NCI-H146 treated with DMSO at 0.1 percent for 48 hours (cell line): ENCODE measurements at regions not wholly inside any gene's neighbourhood (a gene's known extent, or its start where the extent isn't known, plus 50 kb on each side); places are given as distances from the start of the nearest gene placed in this dataset.
A peak's percentile ranks its signal among the peaks of the same experiment; 100 is the strongest.

Experiments used
- DNase-seq: peaks from one replicate; lab custom pipeline; 2025; ENCODE audit not compliant: unreplicated experiment; lab: John Stamatoyannopoulos, UW

- DNase-seq, result no peak
Observed at GRCh38 chr6:54710456-54710855, 136.1 kb upstream of the FAM83B start.

- DNase-seq, result no peak
Observed at GRCh38 chr6:54716010-54716409, 130.6 kb upstream of the FAM83B start.

GRCh38 chr6:54716877-54717276 lies 129.7 kb upstream of the FAM83B start:
- no peak for DNase-seq

- peak; percentile 29 for DNase-seq
Observed at GRCh38 chr6:54717849-54718455, 128.6 kb upstream of the FAM83B start.

- DNase-seq, result peak; percentile 2
Observed at GRCh38 chr6:54718541-54719023, 128.0 kb upstream of the FAM83B start.

GRCh38 chr6:54719131-54719530 lies 127.4 kb upstream of the FAM83B start:
- DNase-seq, result no peak

- no peak for DNase-seq
Observed at GRCh38 chr6:54719633-54720032, 126.9 kb upstream of the FAM83B start.

- DNase-seq, result no peak
Observed at GRCh38 chr6:54722328-54722727, 124.2 kb upstream of the FAM83B start.

GRCh38 chr6:54729716-54730115 lies 116.9 kb upstream of the FAM83B start:
- DNase-seq, result no peak

- no peak for DNase-seq
Observed at GRCh38 chr6:54730767-54731630, 115.6 kb upstream of the FAM83B start.

GRCh38 chr6:54737247-54737646 lies 109.3 kb upstream of the FAM83B start:
- DNase-seq, result no peak

- no peak for DNase-seq
Observed at GRCh38 chr6:54747955-54748354, 98.6 kb upstream of the FAM83B start.

GRCh38 chr6:54754406-54754805 lies 92.2 kb upstream of the FAM83B start:
- DNase-seq, result no peak

GRCh38 chr6:54758340-54758739 lies 88.2 kb upstream of the FAM83B start:
- DNase-seq, result no peak

- DNase-seq, result no peak
Observed at GRCh38 chr6:54768494-54768893, 78.1 kb upstream of the FAM83B start.

GRCh38 chr6:54770328-54770727 lies 76.2 kb upstream of the FAM83B start:
- DNase-seq, result no peak

- DNase-seq, result no peak
Observed at GRCh38 chr6:54771968-54772367, 74.6 kb upstream of the FAM83B start.

- no peak for DNase-seq
Observed at GRCh38 chr6:54772610-54773009, 74.0 kb upstream of the FAM83B start.

- DNase-seq, result no peak
Observed at GRCh38 chr6:54775576-54775975, 71.0 kb upstream of the FAM83B start.

GRCh38 chr6:54776891-54777290 lies 69.7 kb upstream of the FAM83B start:
- no peak for DNase-seq

GRCh38 chr6:54778731-54779130 lies 67.8 kb upstream of the FAM83B start:
- DNase-seq, result no peak

- DNase-seq, result no peak
Observed at GRCh38 chr6:54784011-54784410, 62.6 kb upstream of the FAM83B start.
